GM19239 (cell line): ENCODE measurements at regions not wholly inside any gene's neighbourhood (a gene's known extent, or its start where the extent isn't known, plus 50 kb on each side); places are given as distances from the start of the nearest gene placed in this dataset.
"Not testable (repeated sequence)": the region's sequence is repeated elsewhere in the genome, so short reads cannot be mapped to it uniquely, and the experiment has no call there.

Source experiments
- DNase-seq: peaks from one replicate; pipeline ENCODE4 v3.0.0; 2011; ENCODE audit warnings: low spot score; ENCODE audit not compliant: insufficient read length
- FAIRE-seq: peaks from 2 replicates; lab custom pipeline; 2011; peaks lifted over from hg19 to GRCh38; lab: Jason Lieb, UNC

DNA sequence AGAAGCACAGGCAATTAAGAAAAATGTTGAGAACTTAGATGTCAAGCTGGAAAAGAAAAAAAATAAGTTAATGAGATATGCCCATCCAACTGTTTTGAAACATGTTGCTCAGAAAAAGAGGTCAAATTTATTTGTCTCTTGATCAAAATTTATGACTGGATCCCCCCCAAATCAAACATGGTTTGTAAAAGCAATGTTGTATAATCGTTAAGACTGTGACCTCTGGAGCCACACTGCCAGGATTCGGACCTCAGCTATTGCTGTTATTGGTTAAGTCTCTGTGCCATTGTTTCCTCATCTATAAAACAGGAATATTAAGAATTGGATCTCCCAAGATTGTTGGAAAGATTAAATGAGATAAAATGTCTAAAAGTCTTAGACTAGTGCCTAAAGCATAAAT is 51.9 kb upstream of the LRRK2 start:
- no peak for FAIRE-seq

GRCh38 chr12:40171501-40171900 is 53.3 kb upstream of the LRRK2 start:
- DNase-seq (no peak), FAIRE-seq (no peak)

More for the DNA sequence above, 51.9 kb upstream of the LRRK2 start:
- DNase-seq: no peak

GRCh38 chr12:40171066-40171465 is 53.7 kb upstream of the LRRK2 start:
- DNase-seq (no peak), FAIRE-seq (peak; percentile 82)

GRCh38 chr12:40170593-40170992 is 54.2 kb upstream of the LRRK2 start:
- FAIRE-seq (peak; percentile 74), DNase-seq (no peak)

DNA sequence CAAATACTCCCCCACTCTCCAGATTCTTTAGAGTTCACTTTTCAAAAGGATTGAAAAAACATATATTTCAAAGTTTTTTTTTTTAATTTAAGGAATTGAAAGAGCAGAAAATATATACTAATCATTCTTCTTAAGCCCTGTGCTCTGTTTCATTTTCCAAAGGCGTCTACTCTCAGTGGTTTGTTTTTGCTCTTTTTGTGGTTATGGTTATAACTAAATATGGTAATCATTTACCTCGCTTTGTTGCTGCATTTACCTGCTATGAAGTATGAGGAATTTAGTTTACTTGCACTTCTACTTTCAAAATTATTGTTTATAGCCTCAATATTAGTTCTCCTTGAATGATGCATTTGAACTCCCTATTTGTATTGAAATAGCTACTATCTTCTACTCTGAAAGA is 55.9 kb upstream of the LRRK2 start:
- FAIRE-seq (peak; percentile 91), DNase-seq (peak; percentile 32)

DNA sequence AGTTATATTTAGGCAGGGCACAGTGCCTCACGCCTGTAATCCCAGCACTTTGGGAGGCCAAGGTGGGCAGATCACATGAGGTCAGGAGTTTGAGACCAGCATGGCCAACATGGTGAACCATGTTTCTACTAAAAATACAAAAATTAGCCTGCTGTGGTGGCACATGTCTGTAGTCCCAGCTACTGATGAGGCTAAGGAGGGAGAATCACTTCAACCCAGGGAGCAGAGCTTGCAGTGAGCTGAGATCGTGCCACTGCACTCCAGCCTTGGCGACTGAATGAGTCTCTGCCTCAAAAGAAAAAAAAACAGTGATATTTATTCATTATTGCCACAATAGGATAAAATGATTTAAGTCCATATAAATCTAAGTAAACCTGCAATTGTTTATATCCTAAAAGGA is 56.4 kb upstream of the LRRK2 start:
- not testable (repeated sequence) for DNase-seq, FAIRE-seq

DNA sequence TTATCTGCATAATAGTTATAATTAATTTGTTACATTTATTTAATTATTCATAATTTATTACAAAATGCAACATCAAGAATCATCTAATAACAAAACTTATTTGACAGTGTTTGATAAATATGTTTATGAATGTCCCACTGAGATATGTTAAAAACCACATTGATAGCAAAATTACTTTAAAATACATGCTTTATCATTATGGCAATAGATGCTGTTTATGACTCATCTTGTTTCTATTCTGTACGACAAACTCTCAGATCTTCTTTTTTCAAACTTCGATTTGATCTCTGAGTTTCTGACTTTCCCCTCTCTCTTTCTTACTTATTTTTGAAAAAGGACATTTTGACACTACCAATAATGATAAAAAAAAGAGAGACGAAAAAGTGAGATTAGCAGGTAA is 56.8 kb upstream of the LRRK2 start:
- DNase-seq: no peak
- peak; percentile 94 for FAIRE-seq

GRCh38 chr12:40165179-40165578 is 59.3 kb upstream of the SLC2A13 start:
- FAIRE-seq (no peak), DNase-seq (no peak)

GRCh38 chr12:40164034-40164433 is 58.2 kb upstream of the SLC2A13 start:
- DNase-seq (no peak), FAIRE-seq (no peak)

GRCh38 chr12:40162033-40162432 is 56.2 kb upstream of the SLC2A13 start:
- no peak for FAIRE-seq
- DNase-seq: no peak

- DNase-seq (no peak), FAIRE-seq (peak; percentile 89)
These were observed 52.8 kb upstream of the SLC2A13 start for GRCh38 chr12:40158592-40159111.

DNA sequence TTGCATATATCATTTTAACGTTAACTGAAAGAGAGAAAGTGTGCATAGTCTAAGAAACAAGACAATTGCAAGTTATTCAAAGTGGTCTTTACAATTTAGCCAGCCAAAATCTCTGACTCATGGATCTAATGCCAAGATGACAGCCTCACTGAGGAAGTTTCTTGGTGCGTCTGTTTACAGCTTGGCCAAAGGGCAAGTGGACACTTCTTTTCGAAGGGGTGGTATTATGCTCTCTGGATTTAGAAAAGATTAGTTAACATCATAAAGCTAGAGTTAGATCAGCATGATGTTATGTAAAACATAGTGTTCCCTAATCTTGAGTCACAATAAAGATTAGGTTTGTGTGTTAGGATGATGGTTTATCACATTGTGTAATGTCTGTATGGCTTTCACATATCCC is 51.5 kb upstream of the SLC2A13 start:
- DNase-seq (no peak), FAIRE-seq (peak; percentile 65)

GRCh38 chr12:40156021-40156764 is 50.3 kb upstream of the SLC2A13 start:
- DNase-seq (no peak), FAIRE-seq (peak; percentile 86)
